WERI-Rb-1 (cell line): ENCODE measurements at regions not wholly inside any gene's neighbourhood (a gene's known extent, or its start where the extent isn't known, plus 50 kb on each side); places are given as distances from the start of the nearest gene placed in this dataset.

ENCODE experiments used
- DNase-seq: peaks from one replicate; pipeline ENCODE4 v3.0.0-alpha.2; 2020
- H3K27ac ChIP-seq: fragments of 250-450 bp; sonication (Bioruptor Pico); 2 replicates; pipeline ENCODE4 v1.5.1; 2020; ENCODE audit warnings: mild to moderate bottlenecking, moderate library complexity
- H3K27me3 ChIP-seq: fragments of 250-450 bp; sonication (Bioruptor Pico); 2 replicates; pipeline ENCODE4 v1.5.1; 2021; ENCODE audit warnings: mild to moderate bottlenecking, low read depth, moderate library complexity; ENCODE audit not compliant: insufficient read depth, severe bottlenecking
- H3K36me3 ChIP-seq: fragments of 250-450 bp; sonication (Bioruptor Pico); 2 replicates; pipeline ENCODE4 v1.5.1; 2020; ENCODE audit warnings: mild to moderate bottlenecking, moderate library complexity
- H3K4me3 ChIP-seq: 2 replicates; pipeline ENCODE4 v1.5.1; 2011; ENCODE audit warnings: low read depth, mild to moderate bottlenecking, control low read depth, low read length
- H3K9me3 ChIP-seq: fragments of 250-450 bp; sonication (Bioruptor Pico); 2 replicates; pipeline ENCODE4 v1.5.1; 2021; ENCODE audit warnings: mild to moderate bottlenecking, moderate library complexity; ENCODE audit not compliant: severe bottlenecking
- TF ChIP-seq, protein P1 (sequence below): IDR thresholded peaks from 2 replicates; pipeline ENCODE4 v1.5.1; 2011; ENCODE audit warnings: low read depth, mild to moderate bottlenecking, control low read depth, inconsistent platforms, low read length

- TF ChIP-seq, protein P1, sequence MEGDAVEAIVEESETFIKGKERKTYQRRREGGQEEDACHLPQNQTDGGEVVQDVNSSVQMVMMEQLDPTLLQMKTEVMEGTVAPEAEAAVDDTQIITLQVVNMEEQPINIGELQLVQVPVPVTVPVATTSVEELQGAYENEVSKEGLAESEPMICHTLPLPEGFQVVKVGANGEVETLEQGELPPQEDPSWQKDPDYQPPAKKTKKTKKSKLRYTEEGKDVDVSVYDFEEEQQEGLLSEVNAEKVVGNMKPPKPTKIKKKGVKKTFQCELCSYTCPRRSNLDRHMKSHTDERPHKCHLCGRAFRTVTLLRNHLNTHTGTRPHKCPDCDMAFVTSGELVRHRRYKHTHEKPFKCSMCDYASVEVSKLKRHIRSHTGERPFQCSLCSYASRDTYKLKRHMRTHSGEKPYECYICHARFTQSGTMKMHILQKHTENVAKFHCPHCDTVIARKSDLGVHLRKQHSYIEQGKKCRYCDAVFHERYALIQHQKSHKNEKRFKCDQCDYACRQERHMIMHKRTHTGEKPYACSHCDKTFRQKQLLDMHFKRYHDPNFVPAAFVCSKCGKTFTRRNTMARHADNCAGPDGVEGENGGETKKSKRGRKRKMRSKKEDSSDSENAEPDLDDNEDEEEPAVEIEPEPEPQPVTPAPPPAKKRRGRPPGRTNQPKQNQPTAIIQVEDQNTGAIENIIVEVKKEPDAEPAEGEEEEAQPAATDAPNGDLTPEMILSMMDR: no peak
- Histone ChIP-seq H3K27me3 (peaks cover 79% of the 10 kb centered on the region), H3K4me3 (no peak overlapping the region), H3K9me3 (peaks cover 3% of the 10 kb centered on the region), H3K27ac (no peak overlapping the region), H3K36me3 (no peaks in the 10 kb centered on the region)
- DNase-seq: no peak
These were observed 420.5 kb downstream of the FGF9 start for GRCh38 chr13:22091222-22091970.

DNA sequence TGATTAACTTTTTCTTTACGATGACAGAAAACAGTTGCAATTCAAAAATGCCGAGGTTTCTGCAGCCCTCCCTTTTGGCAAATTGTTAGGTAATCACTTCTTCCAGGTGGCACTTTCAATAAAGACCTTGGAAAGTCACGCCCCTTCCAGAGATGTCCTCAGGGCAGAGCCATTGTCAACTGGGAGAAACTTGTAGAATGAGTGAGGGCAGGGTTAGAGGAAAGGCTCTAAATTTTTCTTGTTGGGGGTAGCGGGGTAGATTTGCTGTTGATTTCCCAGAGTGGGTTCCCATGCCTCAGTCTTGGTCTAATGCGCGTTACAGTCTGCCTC lies 421.1 kb downstream of the FGF9 start:
- Histone ChIP-seq H3K27ac (no peak overlapping the region), H3K27me3 (peaks cover 79% of the 10 kb centered on the region), H3K36me3 (no peaks in the 10 kb centered on the region), H3K4me3 (no peak overlapping the region), H3K9me3 (peaks cover 3% of the 10 kb centered on the region)
- TF ChIP-seq, protein P1: no peak
- no peak for DNase-seq

DNA sequence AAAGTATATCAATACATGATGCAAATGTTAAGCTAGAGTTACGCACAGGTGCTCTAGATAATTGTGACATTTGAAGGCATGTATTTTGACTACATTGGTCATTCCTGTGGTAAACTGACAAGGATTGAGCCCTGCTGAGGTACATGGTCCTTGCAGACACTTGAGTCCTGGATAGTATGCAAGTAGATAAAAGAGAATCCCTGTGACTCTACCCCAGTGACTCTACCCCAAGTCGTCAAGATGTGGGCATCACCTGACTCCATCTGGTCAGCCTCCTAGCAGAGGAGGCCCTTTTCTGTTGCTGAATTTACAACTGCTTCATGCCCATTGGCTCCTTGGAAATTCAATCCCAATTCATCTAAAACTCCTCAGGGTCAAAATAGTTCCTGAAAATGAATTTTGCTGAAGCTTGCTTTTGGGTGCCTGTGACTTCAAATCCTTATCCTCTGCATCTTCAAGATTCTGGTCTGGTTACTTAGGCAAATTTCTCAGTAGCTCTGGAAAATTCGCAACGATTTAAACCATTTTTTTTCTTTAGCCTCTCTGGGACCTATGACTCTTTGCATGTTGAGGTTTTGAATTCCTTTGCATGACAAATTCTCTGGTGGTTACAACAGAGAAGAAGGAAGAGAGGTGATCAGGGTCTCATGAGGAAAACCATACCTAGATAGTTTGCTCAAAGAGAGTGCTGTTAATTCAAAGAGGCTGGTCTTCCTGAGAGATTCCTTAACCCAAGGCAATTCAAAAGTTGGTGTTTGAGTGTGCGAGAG lies 422.1 kb downstream of the FGF9 start:
- Histone ChIP-seq H3K27me3 (peaks cover 79% of the 10 kb centered on the region), H3K36me3 (no peaks in the 10 kb centered on the region), H3K27ac (no peak overlapping the region), H3K4me3 (no peak overlapping the region), H3K9me3 (peaks cover 3% of the 10 kb centered on the region)
- DNase-seq: no peak
- TF ChIP-seq, protein P1: no peak

- TF ChIP-seq, protein P1: no peak
- Histone ChIP-seq H3K27me3 (peaks cover 80% of the 10 kb centered on the region), H3K4me3 (no peak overlapping the region), H3K9me3 (peaks cover 7% of the 10 kb centered on the region), H3K36me3 (no peaks in the 10 kb centered on the region), H3K27ac (no peak overlapping the region)
- no peak for DNase-seq
These were observed 424.9 kb downstream of the FGF9 start for GRCh38 chr13:22095794-22096193.

DNA sequence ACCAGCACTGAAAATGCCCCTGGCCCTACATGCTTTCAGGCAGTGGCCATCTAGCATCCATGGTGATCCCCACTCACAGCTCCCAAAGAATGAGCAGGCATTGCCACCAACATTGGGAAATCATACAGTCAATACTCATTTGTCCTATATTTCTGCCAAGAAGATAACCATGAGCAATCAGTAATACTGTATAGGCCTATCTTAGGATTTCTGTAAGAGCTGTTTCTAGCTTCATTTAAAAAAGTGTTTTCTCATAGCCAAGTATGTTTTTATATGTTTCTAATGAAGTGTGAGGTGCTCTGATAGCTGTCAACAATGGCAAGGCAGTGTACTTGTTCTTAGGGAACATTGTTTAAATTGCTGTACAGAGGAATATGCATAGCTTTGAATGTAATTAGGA lies 428.7 kb downstream of the FGF9 start:
- Histone ChIP-seq H3K4me3 (no peak overlapping the region), H3K27ac (no peak overlapping the region), H3K36me3 (no peaks in the 10 kb centered on the region), H3K27me3 (peaks cover 92% of the 10 kb centered on the region), H3K9me3 (peaks cover 4% of the 10 kb centered on the region)
- TF ChIP-seq, protein P1: no peak
- DNase-seq: no peak
